SH-SY5Y (cell line): ENCODE measurements at regions not wholly inside any gene's neighbourhood (a gene's known extent, or its start where the extent isn't known, plus 50 kb on each side); places are given as distances from the start of the nearest gene placed in this dataset.

Experiments
- GATA2 ChIP-seq: IDR thresholded peaks from 2 replicates; pipeline ENCODE4 v1.6.1; 2011; ENCODE audit warnings: mild to moderate bottlenecking, low read depth, low read length
- GATA3 ChIP-seq: IDR thresholded peaks from 2 replicates; pipeline ENCODE4 v1.6.1; 2011; ENCODE audit warnings: low read depth, mild to moderate bottlenecking, low read length, moderate library complexity

DNA sequence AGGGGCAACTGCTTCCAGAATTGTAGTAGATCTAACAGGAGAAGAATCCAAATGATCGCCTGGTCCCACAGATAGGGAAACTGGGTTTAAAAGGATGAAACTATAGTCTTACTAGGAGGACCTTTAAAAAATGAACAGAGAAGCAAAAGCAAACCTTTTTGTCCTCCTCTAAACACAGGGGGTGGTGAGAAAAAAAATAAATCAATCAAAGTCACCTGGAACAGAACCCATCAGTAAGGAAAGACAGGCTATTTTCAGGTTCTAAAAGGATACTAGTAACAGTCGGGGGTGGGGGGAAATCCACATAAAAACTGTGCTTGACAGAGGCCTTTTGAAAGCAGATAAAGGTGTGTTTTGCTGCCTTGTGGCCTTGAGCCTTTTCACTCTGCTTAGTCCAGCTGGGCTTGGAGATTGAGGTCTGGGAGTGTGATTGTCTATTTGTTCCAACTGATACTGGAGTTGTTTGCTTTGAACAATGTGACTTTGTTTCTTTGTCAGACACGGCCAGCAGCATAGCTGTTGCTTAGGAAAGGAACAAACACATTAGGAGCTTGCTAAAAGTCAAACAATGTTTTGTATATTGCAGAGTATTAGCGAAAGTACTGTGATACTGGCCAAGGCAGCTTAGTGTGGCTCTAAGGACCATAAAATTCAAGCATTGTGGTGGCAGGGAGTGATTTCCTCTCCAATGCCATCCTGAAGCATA is 141.1 kb upstream of the IRF2BP2 start:
- TF ChIP-seq GATA2: no peak
- no peak for TF ChIP-seq GATA3
